GM12874 (cell line): ENCODE measurements at regions not wholly inside any gene's neighbourhood (a gene's known extent, or its start where the extent isn't known, plus 50 kb on each side); places are given as distances from the start of the nearest gene placed in this dataset.

Experiments
- CTCF ChIP-seq: IDR thresholded peaks from 2 replicates; pipeline ENCODE4 v1.5.1; 2011; ENCODE audit warnings: low read depth, mild to moderate bottlenecking, control low read depth, low read length, moderate library complexity; ENCODE audit not compliant: insufficient read depth

- TF ChIP-seq CTCF: no peak
These were observed 615.3 kb downstream of the TOX3 start for GRCh38 chr16:51931653-51932052.

- TF ChIP-seq CTCF: no peak
These were observed 622.2 kb downstream of the TOX3 start for GRCh38 chr16:51924744-51925143.

- TF ChIP-seq CTCF: no peak
These were observed 624.5 kb downstream of the TOX3 start for GRCh38 chr16:51922476-51922875.

GRCh38 chr16:51919736-51920135 lies 627.2 kb downstream of the TOX3 start:
- TF ChIP-seq CTCF: no peak

- no peak for TF ChIP-seq CTCF
These were observed 630.1 kb downstream of the TOX3 start for GRCh38 chr16:51916814-51917213.

- TF ChIP-seq CTCF: no peak
These were observed 630.7 kb downstream of the TOX3 start for GRCh38 chr16:51916231-51916630.

- TF ChIP-seq CTCF: no peak
These were observed 639.3 kb downstream of the TOX3 start for GRCh38 chr16:51907680-51908079.
